Muscle layer of colon (tissue), 2 donors: ENCODE measurements at regions not wholly inside any gene's neighbourhood (a gene's known extent, or its start where the extent isn't known, plus 50 kb on each side); places are given as distances from the start of the nearest gene placed in this dataset.

Experiments used
- H3K27ac ChIP-seq: one replicate; pipeline ENCODE4 v1.7.0; 2013; ENCODE audit warnings: low read depth, mild to moderate bottlenecking, low read length, moderate library complexity
- H3K27me3 ChIP-seq, 2 donors: one replicate each; pipeline ENCODE4 v1.7.0; 2013; ENCODE audit warnings: low read length in 2 of 2, mild to moderate bottlenecking in 2 of 2; ENCODE audit not compliant: insufficient read depth in 2 of 2, control insufficient read depth in 1 of 2
- H3K36me3 ChIP-seq: one replicate; pipeline ENCODE4 v1.7.0; 2013; ENCODE audit warnings: mild to moderate bottlenecking, low read length; ENCODE audit not compliant: insufficient read depth
- H3K4me1 ChIP-seq: one replicate; pipeline ENCODE4 v1.7.0; 2013; ENCODE audit warnings: mild to moderate bottlenecking, low read length; ENCODE audit not compliant: insufficient read depth
- H3K4me3 ChIP-seq, 2 donors: one replicate each; pipeline ENCODE4 v1.7.0; 2013; ENCODE audit warnings: low read length in 2 of 2, low read depth in 1 of 2, mild to moderate bottlenecking in 1 of 2, moderate library complexity in 1 of 2
- H3K9ac ChIP-seq: one replicate; pipeline ENCODE4 v1.7.0; 2013; ENCODE audit warnings: low read length
- H3K9me3 ChIP-seq: one replicate; pipeline ENCODE4 v1.7.0; 2013; ENCODE audit warnings: mild to moderate bottlenecking, low read length
- donor health status: abdominal sarcoma.
- donor health status: Adenocarcinoma of cecum.

DNA sequence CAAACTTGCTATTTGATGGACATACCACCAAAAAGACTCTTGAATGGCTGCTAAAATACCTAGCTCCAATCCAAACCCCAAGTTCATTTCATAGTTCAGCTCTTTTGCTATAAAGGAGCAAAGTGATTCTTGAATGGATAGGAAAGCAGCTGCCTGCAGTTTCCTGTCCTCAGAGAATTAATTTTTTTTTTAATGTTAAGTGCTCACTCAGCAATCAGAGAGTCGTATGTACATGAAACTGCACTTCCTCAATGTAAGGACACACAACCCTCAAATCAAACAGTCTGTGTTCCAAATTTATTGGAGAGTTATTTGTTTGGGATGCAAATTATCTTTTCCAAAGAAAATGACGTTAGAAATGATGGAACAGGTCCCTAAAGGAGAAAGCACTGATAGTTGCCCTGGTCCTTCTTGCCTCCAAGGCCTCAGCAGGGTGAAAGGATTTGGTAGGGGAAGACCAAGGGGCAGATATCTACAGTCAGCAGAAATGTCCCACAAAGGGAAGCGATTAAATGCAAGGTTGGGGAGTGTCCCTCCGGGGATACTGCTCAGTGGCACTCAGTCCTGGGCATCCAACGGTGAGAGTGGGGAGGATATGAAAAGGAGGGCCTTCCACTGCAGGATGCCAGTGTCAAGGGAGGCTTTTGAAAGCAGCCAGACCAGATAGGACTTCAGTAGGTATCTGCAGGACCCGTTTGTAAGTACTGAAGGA, 67.2 kb upstream of the RASGEF1B start:
- H3K4me3 ChIP-seq: no peak overlapping the region
- no peaks in the 10 kb centered on the region for H3K9me3 ChIP-seq
- no peak overlapping the region for H3K9ac ChIP-seq
- H3K27me3 ChIP-seq: no peaks in the 10 kb centered on the region
- no peaks in the 10 kb centered on the region for H3K36me3 ChIP-seq
- no peak overlapping the region for H3K27ac ChIP-seq
- H3K4me1 ChIP-seq: no peaks in the 10 kb centered on the region

DNA sequence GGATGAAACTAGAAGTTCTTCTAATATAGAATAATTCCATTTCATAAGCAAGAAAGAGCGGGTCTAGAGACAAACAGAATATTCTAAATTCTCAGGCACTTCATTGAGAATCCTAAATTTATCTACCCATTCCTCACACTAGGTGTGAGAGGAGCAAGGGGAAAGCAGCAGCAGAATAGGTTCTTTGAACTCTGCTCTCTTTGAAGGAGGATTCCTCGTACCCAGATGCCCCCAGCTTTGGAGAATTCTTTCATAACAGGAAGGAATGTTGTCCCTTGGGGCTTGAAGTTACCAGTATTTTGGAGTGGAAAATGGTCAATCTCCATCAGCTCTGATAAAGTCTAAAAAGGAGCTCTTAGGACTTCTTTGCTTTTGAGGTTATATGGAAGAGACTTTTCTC, 59.7 kb upstream of the RASGEF1B start:
- H3K36me3 ChIP-seq: no peaks in the 10 kb centered on the region
- H3K4me1 ChIP-seq: no peaks in the 10 kb centered on the region
- no peaks in the 10 kb centered on the region for H3K9me3 ChIP-seq
- no peaks in the 10 kb centered on the region for H3K27me3 ChIP-seq
- no peak overlapping the region for H3K9ac ChIP-seq
- H3K27ac ChIP-seq: no peak overlapping the region
- H3K4me3 ChIP-seq: no peak overlapping the region

DNA sequence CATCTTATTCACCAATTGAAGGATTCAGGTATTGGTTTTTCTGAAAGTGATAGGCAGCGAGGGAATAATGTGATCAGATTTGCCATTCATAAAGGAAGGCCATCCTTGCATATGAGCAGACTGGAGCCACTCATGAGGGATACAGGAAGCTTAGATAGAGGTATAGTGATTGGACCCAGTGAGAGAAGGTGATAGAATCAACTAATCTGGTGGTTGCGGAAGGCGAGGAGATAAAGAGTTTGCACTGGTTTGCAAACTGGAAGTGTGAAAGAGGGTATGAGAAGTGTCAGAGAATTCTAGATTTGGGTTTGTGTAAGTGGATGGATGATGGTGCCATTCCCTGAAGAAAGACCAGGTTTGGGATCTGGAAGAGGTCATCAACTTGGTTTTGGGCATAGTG, 57.3 kb upstream of the RASGEF1B start:
- Histone ChIP-seq H3K27me3 (no peaks in the 10 kb centered on the region), H3K9me3 (no peaks in the 10 kb centered on the region), H3K4me1 (no peaks in the 10 kb centered on the region), H3K36me3 (no peaks in the 10 kb centered on the region), H3K4me3 (no peak overlapping the region), H3K9ac (no peak overlapping the region), H3K27ac (no peak overlapping the region)

DNA sequence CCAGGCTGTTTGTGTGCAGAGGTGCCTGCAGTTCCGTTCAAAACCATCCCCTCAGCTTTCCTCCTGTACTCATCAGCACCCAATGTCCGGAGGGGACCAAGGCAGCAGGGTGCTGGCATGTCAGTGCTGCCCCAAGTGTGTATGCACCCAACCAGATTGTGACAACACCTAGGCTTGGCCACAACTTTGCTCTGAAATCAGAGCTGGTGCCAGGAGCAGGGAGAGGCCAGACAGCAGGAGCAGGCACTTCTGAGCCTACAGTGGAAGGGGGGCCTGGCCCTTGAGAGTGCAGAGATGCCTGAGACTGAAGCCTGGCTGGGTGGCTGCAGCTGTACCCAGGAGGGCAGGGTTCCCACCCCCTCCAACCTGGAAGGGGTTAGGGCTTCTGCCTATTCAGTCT, 56.5 kb upstream of the RASGEF1B start:
- Histone ChIP-seq H3K27ac (no peak overlapping the region), H3K27me3 (no peaks in the 10 kb centered on the region), H3K4me1 (no peaks in the 10 kb centered on the region), H3K9me3 (no peaks in the 10 kb centered on the region), H3K36me3 (no peaks in the 10 kb centered on the region), H3K4me3 (no peak overlapping the region), H3K9ac (no peak overlapping the region)

DNA sequence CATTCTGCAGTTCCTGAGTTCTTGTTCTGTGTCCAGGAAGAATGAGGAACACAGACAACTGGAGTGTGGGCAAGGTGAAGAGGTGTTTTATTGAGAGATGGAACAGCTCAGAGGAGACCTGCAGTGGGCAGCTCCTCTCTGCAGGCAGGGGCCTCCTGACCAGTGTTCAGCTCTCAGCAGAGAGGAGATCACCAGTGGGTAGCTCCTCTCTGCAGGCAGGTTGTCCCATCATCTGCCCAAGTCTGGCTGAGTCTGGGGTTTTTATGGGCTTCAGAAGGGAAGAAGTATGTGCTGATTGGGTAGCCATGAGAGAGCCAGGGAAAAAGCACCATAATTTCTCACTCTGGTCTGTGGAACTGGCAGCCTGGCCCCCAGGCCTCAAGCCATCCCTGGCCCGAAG, 56.0 kb upstream of the RASGEF1B start:
- no peaks in the 10 kb centered on the region for H3K4me1 ChIP-seq
- no peaks in the 10 kb centered on the region for H3K36me3 ChIP-seq
- H3K9me3 ChIP-seq: no peaks in the 10 kb centered on the region
- H3K27me3 ChIP-seq: no peaks in the 10 kb centered on the region
- no peak overlapping the region for H3K27ac ChIP-seq
- no peak overlapping the region for H3K9ac ChIP-seq
- H3K4me3 ChIP-seq: no peak overlapping the region

DNA sequence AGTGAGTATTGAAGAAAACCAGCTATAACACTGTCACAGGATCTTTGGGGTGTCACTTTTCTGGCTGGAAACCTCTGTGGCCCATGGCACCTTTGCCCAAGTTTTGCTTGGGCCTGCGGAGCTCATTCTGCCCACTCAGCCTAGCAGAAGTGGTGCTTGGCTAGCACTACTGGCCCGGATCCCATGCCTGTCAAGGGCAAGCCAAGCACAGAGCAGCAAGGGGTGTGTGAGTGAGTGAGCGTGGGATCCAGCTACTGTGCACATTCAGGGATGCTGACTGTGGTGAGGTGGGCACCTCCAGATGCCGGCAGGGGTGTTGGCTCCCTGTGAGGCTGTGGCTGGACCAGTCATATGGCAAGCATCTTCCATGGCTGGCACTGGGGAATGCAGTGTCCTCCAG, 55.4 kb upstream of the RASGEF1B start:
- Histone ChIP-seq H3K9me3 (no peaks in the 10 kb centered on the region), H3K4me1 (no peaks in the 10 kb centered on the region), H3K9ac (no peak overlapping the region), H3K4me3 (no peak overlapping the region), H3K27ac (no peak overlapping the region), H3K36me3 (no peaks in the 10 kb centered on the region), H3K27me3 (no peaks in the 10 kb centered on the region)

DNA sequence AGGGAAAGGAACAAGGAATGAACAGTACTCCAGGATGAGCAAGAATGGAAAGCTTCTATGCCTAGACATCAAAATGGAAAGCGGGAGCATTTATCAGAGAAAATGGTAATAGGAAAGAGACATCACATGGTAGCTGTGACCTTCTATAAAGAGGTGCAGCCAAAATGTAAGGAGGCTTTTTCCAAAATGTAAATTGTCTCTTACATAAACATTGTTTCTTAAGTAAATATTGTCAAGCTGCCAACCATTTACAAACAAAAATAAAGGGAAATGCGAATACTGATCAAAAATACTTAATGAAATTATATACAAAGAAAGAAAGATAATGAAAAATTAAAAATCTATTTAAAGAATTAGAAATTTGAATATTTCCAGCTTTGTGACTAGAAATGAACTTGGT, 55.0 kb upstream of the RASGEF1B start:
- Histone ChIP-seq H3K9ac (no peak overlapping the region), H3K36me3 (no peaks in the 10 kb centered on the region), H3K4me3 (no peak overlapping the region), H3K27me3 (no peaks in the 10 kb centered on the region), H3K4me1 (no peaks in the 10 kb centered on the region), H3K27ac (no peak overlapping the region), H3K9me3 (no peaks in the 10 kb centered on the region)

DNA sequence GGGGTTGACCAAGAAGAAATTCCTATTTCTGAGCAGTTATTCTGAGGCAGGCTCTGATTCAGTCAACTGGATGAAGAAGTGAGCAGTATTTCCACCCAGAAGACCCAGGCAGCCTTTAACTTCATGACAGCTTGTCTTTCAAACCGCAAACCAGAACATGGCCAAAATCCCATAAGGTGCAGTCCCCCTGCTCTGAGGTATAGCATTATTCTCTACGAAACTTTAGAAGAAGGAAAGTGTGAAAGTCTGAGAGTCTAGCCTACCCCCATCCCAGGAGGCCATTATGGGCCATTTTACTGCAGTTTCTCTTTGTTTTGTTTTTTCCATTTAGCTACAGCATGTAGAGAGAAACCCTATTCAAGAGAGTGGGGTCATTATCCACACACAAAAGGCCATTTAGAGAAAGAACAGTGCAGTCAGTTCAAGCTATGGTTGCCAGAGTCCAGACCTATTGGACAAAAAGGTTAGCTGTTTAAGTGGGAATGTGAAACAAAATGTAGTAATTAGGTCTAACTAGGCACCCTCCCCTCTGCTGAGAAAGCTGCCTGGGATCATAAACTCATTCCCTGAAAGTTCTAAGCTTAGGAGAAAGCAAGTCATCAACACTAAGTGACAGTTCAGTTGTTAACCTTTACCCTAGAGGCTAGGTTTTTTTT, 52.1 kb upstream of the RASGEF1B start:
- Histone ChIP-seq H3K9ac (no peak overlapping the region), H3K4me3 (no peak overlapping the region), H3K27ac (no peak overlapping the region), H3K36me3 (no peaks in the 10 kb centered on the region), H3K4me1 (no peaks in the 10 kb centered on the region), H3K9me3 (no peaks in the 10 kb centered on the region), H3K27me3 (no peaks in the 10 kb centered on the region)

DNA sequence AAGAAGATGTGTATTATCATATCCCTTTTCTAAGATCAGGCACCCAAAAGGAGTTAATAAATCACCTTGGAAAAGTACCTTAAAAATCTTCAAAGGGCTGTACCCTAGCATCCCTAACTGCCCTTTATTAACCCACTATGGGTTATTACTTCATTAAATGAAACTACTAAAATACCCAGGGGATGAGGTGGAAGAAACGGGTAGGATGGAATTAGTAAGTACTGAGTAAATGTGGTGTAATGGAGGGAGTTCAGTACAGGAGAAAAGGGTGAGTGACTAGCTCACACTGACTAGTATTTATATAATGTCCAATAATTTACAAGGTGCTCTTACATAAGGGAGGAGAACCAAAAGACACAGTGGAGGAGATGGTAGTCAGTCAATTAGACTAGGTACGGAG, 51.0 kb upstream of the RASGEF1B start:
- H3K9ac ChIP-seq: no peak overlapping the region
- no peaks in the 10 kb centered on the region for H3K9me3 ChIP-seq
- no peak overlapping the region for H3K4me3 ChIP-seq
- no peak overlapping the region for H3K27ac ChIP-seq
- no peaks in the 10 kb centered on the region for H3K36me3 ChIP-seq
- no peaks in the 10 kb centered on the region for H3K27me3 ChIP-seq
- H3K4me1 ChIP-seq: no peaks in the 10 kb centered on the region

DNA sequence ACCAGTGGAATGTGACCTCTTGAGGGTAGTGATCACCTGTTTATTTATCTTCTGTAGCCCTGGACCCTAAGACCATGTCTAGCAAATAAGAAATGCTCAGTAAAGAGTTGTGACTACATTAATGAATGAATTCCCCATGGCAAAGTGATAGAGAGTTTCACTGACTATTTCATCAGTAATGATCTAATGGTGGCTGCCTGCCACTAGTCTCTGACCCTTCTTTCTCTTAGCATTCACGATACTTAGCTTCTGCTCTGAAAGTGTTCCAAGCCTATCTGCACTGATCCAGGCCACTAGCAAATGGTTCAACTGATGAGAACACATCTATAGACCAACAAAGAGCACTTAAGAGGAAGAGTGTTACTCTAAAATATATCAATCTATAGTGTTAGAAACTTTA, 50.0 kb upstream of the RASGEF1B start:
- Histone ChIP-seq H3K27ac (no peak overlapping the region), H3K9ac (no peak overlapping the region), H3K27me3 (no peaks in the 10 kb centered on the region), H3K4me1 (no peaks in the 10 kb centered on the region), H3K36me3 (no peaks in the 10 kb centered on the region), H3K4me3 (no peak overlapping the region), H3K9me3 (no peaks in the 10 kb centered on the region)
